GM18519 (cell line): ENCODE measurements at regions not wholly inside any gene's neighbourhood (a gene's known extent, or its start where the extent isn't known, plus 50 kb on each side); places are given as distances from the start of the nearest gene placed in this dataset.
A peak's percentile ranks its signal among the peaks of the same experiment; 100 is the strongest.

ENCODE experiments used
- ATAC-seq: cut with Tn5 transposase; IDR thresholded peaks from one replicate; pipeline ENCODE4 v1.9.1; 2021; ENCODE audit warnings: mild to moderate bottlenecking, moderate library complexity; ENCODE audit not compliant: unreplicated experiment, low FRiP score

- no peak for ATAC-seq
Measured at GRCh38 chr3:70421506-70421905, 109.1 kb upstream of the MDFIC2 start.

DNA sequence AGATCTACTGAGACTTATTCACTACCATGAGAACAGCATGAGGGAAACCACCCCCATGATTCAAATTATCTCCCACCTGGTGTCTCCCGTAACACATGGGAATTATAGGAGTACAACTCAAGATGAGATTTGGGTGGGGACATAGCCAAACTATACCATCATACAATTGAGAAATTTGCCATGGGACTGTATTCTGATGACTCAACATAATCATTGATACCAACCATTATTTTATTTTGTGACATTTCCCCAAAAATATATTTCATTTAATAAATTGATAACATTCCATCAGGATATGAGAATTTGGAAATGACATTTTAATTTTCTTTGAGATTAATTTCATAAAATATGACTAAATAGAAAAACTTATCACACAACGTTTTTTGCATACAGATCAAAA lies 96.6 kb upstream of the MDFIC2 start:
- ATAC-seq, result no peak

GRCh38 chr3:70400194-70400593 lies 87.8 kb upstream of the MDFIC2 start:
- peak; percentile 67 for ATAC-seq

DNA sequence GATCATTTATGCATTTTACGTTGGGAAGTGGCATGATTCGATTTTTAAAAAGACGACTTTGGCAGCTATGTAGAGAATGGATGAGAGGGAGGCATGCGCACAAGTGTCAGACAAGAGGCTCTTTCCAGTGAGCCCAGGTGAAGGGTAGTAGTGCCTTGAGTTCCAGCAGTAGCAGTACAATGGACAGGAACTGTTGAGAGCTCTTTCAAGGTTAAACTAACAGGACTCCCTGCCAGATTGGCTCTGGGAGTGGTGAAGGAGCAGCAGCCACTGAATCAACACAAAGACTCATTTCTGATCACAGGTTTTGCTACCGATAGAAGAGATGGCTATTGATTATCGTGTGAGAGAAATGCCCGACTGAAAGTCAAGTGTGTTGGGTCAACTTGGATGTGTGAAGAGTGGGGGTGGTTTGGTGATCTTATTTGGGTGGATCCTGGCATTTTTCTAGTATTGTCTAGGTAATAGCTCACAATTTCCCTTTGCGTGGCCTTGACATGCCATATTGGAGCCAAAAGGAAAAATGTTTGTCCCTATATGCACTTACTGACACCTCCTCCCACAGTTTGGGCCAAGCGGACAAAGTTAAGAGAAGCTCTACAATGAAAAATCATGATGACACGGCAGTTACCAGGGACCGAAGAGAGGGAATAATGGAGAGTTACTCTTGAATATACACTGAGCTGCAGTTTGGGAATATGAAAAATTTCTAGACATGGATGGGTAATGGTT lies 81.6 kb upstream of the MDFIC2 start:
- ATAC-seq, result no peak

DNA sequence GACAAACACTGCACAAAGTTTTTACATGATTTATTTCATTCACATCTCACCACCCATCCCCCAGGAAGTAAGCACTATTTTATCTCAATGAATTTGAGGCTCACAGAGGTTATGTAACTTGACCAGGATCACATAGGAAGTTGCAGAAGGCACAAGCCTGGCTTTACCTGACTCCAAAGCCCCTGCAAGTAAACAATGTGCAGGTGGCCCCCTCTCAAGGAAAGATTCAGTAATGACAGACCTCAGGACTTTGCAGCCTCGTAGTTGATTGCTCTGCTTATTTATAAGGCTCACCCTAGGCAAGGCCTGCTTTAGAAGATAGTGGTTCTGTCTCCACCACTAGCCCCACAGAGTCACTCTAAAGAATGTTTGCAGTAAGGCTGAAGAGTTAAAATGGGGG lies 79.8 kb upstream of the MDFIC2 start:
- no peak for ATAC-seq

DNA sequence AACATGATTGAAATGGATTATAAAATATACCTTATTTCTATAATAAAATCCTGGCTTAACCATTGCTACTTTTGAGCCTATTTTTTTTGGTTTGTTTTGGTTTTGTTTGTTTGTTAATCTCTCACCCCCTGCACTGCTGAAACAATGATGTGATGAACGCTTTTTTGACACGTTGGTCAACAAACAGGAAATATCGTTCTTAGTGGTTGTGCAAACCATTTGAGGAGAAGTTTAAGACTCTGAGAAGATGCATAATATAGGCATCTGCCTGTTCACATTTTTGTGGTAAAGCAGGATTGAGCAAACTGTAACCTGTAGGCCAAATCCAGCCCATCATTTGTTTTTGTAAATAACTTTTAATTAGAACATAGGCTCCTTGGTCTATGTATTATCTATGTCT lies 75.5 kb upstream of the MDFIC2 start:
- ATAC-seq, result no peak

- ATAC-seq, result no peak
Measured at GRCh38 chr3:70386846-70387245, 74.4 kb upstream of the MDFIC2 start.

- ATAC-seq, result no peak
Measured at GRCh38 chr3:70386043-70386442, 73.6 kb upstream of the MDFIC2 start.

GRCh38 chr3:70383360-70383831 lies 71.0 kb upstream of the MDFIC2 start:
- peak; percentile 90 for ATAC-seq

GRCh38 chr3:70374179-70374578 lies 61.7 kb upstream of the MDFIC2 start:
- no peak for ATAC-seq
